ENCODE measurements at regions not wholly inside any gene's neighbourhood (a gene's known extent, or its start where the extent isn't known, plus 50 kb on each side); places are given as distances from the start of the nearest gene placed in this dataset.

DNA sequence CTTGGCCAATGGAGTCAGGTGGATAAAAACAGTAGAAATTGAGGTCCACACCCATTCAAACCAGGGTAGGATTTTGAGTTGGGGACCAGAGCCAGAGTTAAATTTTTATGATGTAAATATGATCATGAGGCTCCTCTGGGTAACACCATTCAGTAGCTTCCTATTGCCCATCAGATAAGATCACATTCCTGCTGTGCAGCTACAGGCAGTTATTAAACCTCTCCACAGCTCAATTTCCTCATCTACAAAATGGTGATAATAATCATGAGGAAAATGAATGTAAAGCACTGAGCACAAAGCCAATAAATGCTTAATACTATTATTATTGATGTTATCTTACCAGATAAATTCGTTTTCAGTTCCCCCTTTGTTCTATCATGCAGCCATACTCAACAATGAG, 432.0 kb downstream of the CAAP1 start:
- no peak for TF ChIP-seq POLR2AphosphoS5 (IDR thresholded peaks at IDR 0.05; ENCODE audit: low read depth, low read length)
- TF ChIP-seq TAF1 (IDR thresholded peaks at IDR 0.05; ENCODE audit: borderline replicate concordance, insufficient read depth, low read length): no peak
- no peak for TF ChIP-seq SIN3A (IDR thresholded peaks at IDR 0.05; ENCODE audit: borderline replicate concordance, insufficient read depth, low read length)
- TF ChIP-seq, protein P1, sequence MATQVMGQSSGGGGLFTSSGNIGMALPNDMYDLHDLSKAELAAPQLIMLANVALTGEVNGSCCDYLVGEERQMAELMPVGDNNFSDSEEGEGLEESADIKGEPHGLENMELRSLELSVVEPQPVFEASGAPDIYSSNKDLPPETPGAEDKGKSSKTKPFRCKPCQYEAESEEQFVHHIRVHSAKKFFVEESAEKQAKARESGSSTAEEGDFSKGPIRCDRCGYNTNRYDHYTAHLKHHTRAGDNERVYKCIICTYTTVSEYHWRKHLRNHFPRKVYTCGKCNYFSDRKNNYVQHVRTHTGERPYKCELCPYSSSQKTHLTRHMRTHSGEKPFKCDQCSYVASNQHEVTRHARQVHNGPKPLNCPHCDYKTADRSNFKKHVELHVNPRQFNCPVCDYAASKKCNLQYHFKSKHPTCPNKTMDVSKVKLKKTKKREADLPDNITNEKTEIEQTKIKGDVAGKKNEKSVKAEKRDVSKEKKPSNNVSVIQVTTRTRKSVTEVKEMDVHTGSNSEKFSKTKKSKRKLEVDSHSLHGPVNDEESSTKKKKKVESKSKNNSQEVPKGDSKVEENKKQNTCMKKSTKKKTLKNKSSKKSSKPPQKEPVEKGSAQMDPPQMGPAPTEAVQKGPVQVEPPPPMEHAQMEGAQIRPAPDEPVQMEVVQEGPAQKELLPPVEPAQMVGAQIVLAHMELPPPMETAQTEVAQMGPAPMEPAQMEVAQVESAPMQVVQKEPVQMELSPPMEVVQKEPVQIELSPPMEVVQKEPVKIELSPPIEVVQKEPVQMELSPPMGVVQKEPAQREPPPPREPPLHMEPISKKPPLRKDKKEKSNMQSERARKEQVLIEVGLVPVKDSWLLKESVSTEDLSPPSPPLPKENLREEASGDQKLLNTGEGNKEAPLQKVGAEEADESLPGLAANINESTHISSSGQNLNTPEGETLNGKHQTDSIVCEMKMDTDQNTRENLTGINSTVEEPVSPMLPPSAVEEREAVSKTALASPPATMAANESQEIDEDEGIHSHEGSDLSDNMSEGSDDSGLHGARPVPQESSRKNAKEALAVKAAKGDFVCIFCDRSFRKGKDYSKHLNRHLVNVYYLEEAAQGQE (IDR thresholded peaks at IDR 0.05; ENCODE audit: insufficient read depth in 1 of 2, low read depth in 2 of 2, low read length in 2 of 2): no peak
- TF ChIP-seq FOXP2 (optimal IDR thresholded peaks at IDR 0.05; ENCODE audit: borderline replicate concordance, extremely low read depth, extremely low read length, insufficient read depth): no peak

DNA sequence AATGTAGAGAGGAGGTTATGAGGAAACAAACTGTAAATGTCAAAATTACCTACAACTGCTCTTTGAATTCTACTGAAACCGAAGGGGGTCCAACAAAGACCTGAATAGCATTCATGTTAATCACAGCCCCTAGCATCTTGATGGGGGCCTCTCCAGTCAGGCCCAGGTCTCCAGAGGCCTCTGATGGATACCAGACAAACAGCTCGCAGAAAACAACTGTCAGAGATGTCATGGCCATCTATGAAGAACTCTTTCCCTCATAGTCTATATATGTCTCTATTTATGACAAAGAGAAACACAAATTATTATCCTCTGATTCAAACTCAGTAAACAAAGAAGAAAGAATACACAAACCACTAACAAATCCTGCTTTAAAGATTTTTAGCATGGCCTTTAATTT, 432.6 kb downstream of the CAAP1 start:
- TF ChIP-seq SIN3A (IDR thresholded peaks at IDR 0.05; ENCODE audit: borderline replicate concordance, insufficient read depth, low read length) (no peak), TAF1 (IDR thresholded peaks at IDR 0.05; ENCODE audit: borderline replicate concordance, insufficient read depth, low read length) (no peak), FOXP2 (optimal IDR thresholded peaks at IDR 0.05; ENCODE audit: borderline replicate concordance, extremely low read depth, extremely low read length, insufficient read depth) (no peak), POLR2AphosphoS5 (IDR thresholded peaks at IDR 0.05; ENCODE audit: low read depth, low read length) (no peak)
- TF ChIP-seq, protein P1 (IDR thresholded peaks at IDR 0.05; ENCODE audit: insufficient read depth in 1 of 2, low read depth in 2 of 2, low read length in 2 of 2): no peak

DNA sequence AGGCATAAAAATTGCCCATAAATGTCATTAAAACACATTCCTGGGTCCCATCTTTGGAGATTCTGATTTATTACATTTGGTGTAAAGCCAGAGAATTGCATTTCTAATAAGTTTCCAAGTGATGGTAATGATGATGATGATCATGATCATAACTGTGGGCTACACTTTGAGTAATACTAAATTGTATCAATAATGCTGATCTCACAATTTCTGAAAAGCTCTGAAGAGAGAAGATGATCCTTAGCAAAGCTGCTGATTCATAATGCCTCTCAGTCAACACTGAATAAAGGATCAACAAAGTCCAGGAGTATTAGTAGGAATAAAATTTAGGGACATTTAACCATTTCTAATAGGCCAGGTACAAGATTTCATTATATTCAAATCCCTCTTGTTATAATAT, 434.5 kb downstream of the CAAP1 start:
- TF ChIP-seq, protein P1 (IDR thresholded peaks at IDR 0.05; ENCODE audit: insufficient read depth in 1 of 2, low read depth in 2 of 2, low read length in 2 of 2): no peak
- TF ChIP-seq FOXP2 (optimal IDR thresholded peaks at IDR 0.05; ENCODE audit: borderline replicate concordance, extremely low read depth, extremely low read length, insufficient read depth): no peak
- TF ChIP-seq SIN3A (IDR thresholded peaks at IDR 0.05; ENCODE audit: borderline replicate concordance, insufficient read depth, low read length): no peak
- no peak for TF ChIP-seq TAF1 (IDR thresholded peaks at IDR 0.05; ENCODE audit: borderline replicate concordance, insufficient read depth, low read length)
- no peak for TF ChIP-seq POLR2AphosphoS5 (IDR thresholded peaks at IDR 0.05; ENCODE audit: low read depth, low read length)

DNA sequence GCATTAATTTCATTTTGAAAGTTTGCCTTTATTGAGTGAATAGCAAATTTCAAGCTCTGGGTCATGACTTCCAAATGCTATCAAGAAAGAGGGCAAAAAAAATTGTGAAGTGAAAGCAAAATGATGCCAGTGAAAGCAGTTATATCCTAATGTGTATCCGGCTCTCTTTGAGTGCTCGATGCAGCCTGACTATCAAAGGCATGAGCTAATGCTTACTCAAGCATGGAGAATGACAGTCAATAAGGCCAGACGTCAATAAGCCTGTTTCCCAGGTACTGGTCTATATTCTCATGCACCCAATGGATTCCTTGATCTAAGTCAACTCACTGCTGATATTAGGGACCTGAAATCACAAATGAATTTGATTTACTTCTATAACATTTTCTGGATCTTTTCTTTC, 435.5 kb downstream of the CAAP1 start:
- TF ChIP-seq FOXP2 (optimal IDR thresholded peaks at IDR 0.05; ENCODE audit: borderline replicate concordance, extremely low read depth, extremely low read length, insufficient read depth) (no peak), POLR2AphosphoS5 (IDR thresholded peaks at IDR 0.05; ENCODE audit: low read depth, low read length) (no peak), SIN3A (IDR thresholded peaks at IDR 0.05; ENCODE audit: borderline replicate concordance, insufficient read depth, low read length) (no peak), TAF1 (IDR thresholded peaks at IDR 0.05; ENCODE audit: borderline replicate concordance, insufficient read depth, low read length) (no peak)

DNA sequence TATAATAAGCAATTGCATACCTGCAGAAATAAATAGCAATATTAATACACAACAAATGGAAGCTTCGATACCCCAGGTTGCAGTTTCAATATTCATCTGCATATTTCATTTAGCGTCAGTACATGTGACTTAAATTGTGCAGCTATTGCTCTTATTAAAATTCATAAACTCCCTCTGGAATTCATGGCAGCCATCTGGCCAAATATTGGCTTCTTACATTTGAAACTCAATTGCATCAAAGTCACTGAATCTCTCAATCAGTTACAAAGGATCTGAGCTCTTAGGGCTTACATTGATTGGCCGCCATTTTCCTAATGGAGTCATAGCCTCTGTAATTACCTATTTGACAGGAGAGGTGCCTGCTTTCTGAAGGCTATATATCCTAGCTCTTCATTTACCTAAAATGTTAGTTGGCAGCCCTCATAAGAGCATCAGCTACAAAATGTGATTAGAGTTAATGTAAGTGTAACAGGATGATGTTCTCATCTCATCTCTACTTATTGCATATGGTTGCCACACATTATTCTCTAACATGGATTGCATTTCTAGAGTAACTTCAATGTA, 453.5 kb downstream of the CAAP1 start:
- TF ChIP-seq POLR2AphosphoS5 (IDR thresholded peaks at IDR 0.05; ENCODE audit: low read depth, low read length): no peak
- TF ChIP-seq TAF1 (IDR thresholded peaks at IDR 0.05; ENCODE audit: borderline replicate concordance, insufficient read depth, low read length): no peak
- no peak for TF ChIP-seq FOXP2 (optimal IDR thresholded peaks at IDR 0.05; ENCODE audit: borderline replicate concordance, extremely low read depth, extremely low read length, insufficient read depth)
- TF ChIP-seq SIN3A (IDR thresholded peaks at IDR 0.05; ENCODE audit: borderline replicate concordance, insufficient read depth, low read length): no peak
- TF ChIP-seq, protein P1 (IDR thresholded peaks at IDR 0.05; ENCODE audit: insufficient read depth in 1 of 2, low read depth in 2 of 2, low read length in 2 of 2): no peak

All from PFSK-1 (cell line).